ENCODE measurements at regions not wholly inside any gene's neighbourhood (a gene's known extent, or its start where the extent isn't known, plus 50 kb on each side); places are given as distances from the start of the nearest gene placed in this dataset.

DNA sequence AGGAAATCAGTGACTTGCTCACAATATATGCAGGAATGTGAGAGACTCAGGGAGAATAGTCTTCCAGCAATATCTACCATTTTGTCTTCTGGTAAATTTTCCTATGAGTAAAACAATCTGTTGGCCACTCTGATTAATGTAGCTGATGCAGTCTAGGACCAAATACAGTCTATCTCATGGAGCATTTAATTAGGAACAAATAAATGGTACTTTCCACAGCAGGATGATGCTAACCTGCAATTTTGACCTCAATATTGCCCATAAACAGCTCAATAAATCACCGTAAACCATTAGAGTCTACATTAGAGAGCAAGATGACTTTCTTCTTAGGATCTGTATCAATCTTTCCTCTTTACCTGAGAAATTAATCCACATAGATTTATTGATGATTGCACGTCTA, 567.7 kb upstream of the B3GALT2 start:
- TF ChIP-seq, protein P1, sequence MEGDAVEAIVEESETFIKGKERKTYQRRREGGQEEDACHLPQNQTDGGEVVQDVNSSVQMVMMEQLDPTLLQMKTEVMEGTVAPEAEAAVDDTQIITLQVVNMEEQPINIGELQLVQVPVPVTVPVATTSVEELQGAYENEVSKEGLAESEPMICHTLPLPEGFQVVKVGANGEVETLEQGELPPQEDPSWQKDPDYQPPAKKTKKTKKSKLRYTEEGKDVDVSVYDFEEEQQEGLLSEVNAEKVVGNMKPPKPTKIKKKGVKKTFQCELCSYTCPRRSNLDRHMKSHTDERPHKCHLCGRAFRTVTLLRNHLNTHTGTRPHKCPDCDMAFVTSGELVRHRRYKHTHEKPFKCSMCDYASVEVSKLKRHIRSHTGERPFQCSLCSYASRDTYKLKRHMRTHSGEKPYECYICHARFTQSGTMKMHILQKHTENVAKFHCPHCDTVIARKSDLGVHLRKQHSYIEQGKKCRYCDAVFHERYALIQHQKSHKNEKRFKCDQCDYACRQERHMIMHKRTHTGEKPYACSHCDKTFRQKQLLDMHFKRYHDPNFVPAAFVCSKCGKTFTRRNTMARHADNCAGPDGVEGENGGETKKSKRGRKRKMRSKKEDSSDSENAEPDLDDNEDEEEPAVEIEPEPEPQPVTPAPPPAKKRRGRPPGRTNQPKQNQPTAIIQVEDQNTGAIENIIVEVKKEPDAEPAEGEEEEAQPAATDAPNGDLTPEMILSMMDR (IDR thresholded peaks at IDR 0.05; ENCODE audit: control extremely low read depth, extremely low read depth): no peak
- Histone ChIP-seq H3K27me3 (ENCODE audit: control insufficient read depth in 3 of 3, insufficient read depth in 3 of 3, low read length in 2 of 3) (no peaks in the 10 kb centered on the region), H3K36me3 (ENCODE audit: control insufficient read depth in 4 of 4, insufficient read depth in 4 of 4, low read length in 4 of 4) (no peaks in the 10 kb centered on the region), H3K9me3 (ENCODE audit: control insufficient read depth in 4 of 4, insufficient read depth in 3 of 4, low read length in 3 of 4) (no peaks in the 10 kb centered on the region), H3K27ac (ENCODE audit: low read depth in 1 of 2, low read length in 1 of 2) (no peak overlapping the region), H3K9ac (ENCODE audit: insufficient read depth in 1 of 2, low read length in 2 of 2) (no peak overlapping the region), H3K4me3 (no peak overlapping the region), H3K4me1 (ENCODE audit: control insufficient read depth in 5 of 5, insufficient read depth in 5 of 5, low read length in 5 of 5) (no peaks in the 10 kb centered on the region)
- WGBS, 2 donors: 98% methylated on average over 2 of the region's 2 CpGs
- no peak for DNase-seq
- ATAC-seq (ENCODE audit: insufficient read depth, low FRiP score): no peak

DNA sequence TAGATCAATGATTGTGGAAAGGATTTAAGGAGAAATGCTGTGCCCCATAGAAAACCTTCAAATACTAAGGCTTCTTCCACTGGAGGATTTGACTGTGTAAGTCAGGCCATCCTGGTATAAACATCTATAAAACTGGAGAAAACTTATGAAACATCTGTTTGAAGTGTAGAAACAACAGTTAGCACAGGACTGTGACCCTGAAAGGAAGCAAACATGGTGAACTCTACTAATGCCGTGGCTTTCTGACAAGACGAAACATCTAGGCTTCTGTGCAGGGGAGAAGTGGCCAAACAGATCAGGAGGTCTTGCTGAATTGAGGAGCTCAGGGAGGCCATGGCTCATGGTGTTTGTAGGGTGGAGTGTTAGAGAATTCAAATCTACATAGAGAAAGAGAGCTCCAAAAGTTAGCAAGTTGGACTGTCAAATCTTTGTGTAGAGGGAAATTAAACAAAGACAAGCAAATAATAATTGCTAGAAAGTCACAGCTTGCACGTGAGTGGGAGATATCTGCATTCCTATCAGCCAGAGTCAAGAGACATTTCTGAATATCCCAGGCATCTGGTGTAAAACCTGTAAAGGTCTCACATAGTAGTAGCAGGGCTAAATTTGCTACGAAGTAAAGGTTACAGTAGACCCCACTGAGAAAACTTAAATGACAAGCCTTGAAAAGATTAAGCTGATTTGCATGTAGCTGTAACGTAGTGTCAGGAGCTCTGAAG, 566.8 kb upstream of the B3GALT2 start:
- ATAC-seq (ENCODE audit: insufficient read depth, low FRiP score): no peak
- H3K4me1 ChIP-seq (ENCODE audit: control insufficient read depth in 5 of 5, insufficient read depth in 5 of 5, low read length in 5 of 5): no peaks in the 10 kb centered on the region
- no peak overlapping the region for H3K9ac ChIP-seq (ENCODE audit: insufficient read depth in 1 of 2, low read length in 2 of 2)
- no peaks in the 10 kb centered on the region for H3K27me3 ChIP-seq (ENCODE audit: control insufficient read depth in 3 of 3, insufficient read depth in 3 of 3, low read length in 2 of 3)
- TF ChIP-seq, protein P1 (IDR thresholded peaks at IDR 0.05; ENCODE audit: control extremely low read depth, extremely low read depth): no peak
- 76 to 88% methylated on average over 5 of the region's 5 CpGs for WGBS, 2 donors
- no peak overlapping the region for H3K4me3 ChIP-seq
- no peaks in the 10 kb centered on the region for H3K9me3 ChIP-seq (ENCODE audit: control insufficient read depth in 4 of 4, insufficient read depth in 3 of 4, low read length in 3 of 4)
- no peaks in the 10 kb centered on the region for H3K36me3 ChIP-seq (ENCODE audit: control insufficient read depth in 4 of 4, insufficient read depth in 4 of 4, low read length in 4 of 4)
- no peak for DNase-seq
- no peak overlapping the region for H3K27ac ChIP-seq (ENCODE audit: low read depth in 1 of 2, low read length in 1 of 2)

DNA sequence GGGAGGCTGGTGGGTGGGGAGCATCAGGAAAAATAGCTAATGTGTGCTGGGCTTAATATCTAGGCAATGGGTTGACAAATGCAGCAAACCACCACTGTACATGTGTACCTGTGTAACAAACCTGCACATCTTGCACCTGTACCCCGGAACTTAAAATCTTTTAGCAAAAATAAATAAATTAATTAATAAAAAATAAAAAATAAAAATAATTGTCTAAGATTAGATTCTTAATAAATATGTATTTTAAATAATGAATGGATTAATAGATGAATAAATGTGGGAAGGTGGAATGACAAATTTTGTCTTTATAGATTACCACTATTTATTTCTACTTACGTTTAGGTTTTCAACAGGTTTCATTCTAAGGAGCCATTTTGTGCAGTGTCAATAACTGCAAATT, 563.5 kb upstream of the B3GALT2 start:
- Histone ChIP-seq H3K36me3 (ENCODE audit: control insufficient read depth in 4 of 4, insufficient read depth in 4 of 4, low read length in 4 of 4) (no peaks in the 10 kb centered on the region), H3K4me3 (no peak overlapping the region), H3K4me1 (ENCODE audit: control insufficient read depth in 5 of 5, insufficient read depth in 5 of 5, low read length in 5 of 5) (peaks cover 0 to 3% (median 0%) of the 10 kb centered on the region in 5 donors), H3K27me3 (ENCODE audit: control insufficient read depth in 3 of 3, insufficient read depth in 3 of 3, low read length in 2 of 3) (no peaks in the 10 kb centered on the region), H3K9me3 (ENCODE audit: control insufficient read depth in 4 of 4, insufficient read depth in 3 of 4, low read length in 3 of 4) (no peaks in the 10 kb centered on the region), H3K9ac (ENCODE audit: insufficient read depth in 1 of 2, low read length in 2 of 2) (no peak overlapping the region), H3K27ac (ENCODE audit: low read depth in 1 of 2, low read length in 1 of 2) (no peak overlapping the region)
- no peak for DNase-seq
- TF ChIP-seq, protein P1 (IDR thresholded peaks at IDR 0.05; ENCODE audit: control extremely low read depth, extremely low read depth): no peak
- no peak for ATAC-seq (ENCODE audit: insufficient read depth, low FRiP score)
- WGBS, 2 donors: 89 to 96% methylated on average over 2 of the region's 2 CpGs

DNA sequence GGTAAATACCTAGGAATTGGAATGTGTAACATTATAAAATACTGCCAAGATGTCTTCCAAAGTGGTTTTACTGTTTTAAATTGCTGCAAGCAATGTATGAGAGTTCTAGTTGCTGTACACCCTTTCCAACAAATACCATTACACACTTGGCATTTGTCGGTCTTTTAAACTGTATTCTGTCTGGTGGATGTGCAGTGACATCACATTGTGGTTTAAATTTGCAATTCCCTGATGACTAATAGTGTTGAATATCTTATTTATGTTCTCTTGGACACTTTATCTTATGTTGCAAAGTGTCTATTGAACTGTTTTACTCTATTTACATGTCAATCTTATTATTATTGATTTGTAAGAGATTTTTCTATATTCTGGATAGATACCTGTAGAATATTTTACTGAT, 561.2 kb upstream of the B3GALT2 start:
- Histone ChIP-seq H3K27me3 (ENCODE audit: control insufficient read depth in 3 of 3, insufficient read depth in 3 of 3, low read length in 2 of 3) (no peaks in the 10 kb centered on the region), H3K36me3 (ENCODE audit: control insufficient read depth in 4 of 4, insufficient read depth in 4 of 4, low read length in 4 of 4) (no peaks in the 10 kb centered on the region), H3K4me3 (no peak overlapping the region), H3K27ac (ENCODE audit: low read depth in 1 of 2, low read length in 1 of 2) (no peak overlapping the region), H3K9ac (ENCODE audit: insufficient read depth in 1 of 2, low read length in 2 of 2) (no peak overlapping the region), H3K9me3 (ENCODE audit: control insufficient read depth in 4 of 4, insufficient read depth in 3 of 4, low read length in 3 of 4) (no peaks in the 10 kb centered on the region), H3K4me1 (ENCODE audit: control insufficient read depth in 5 of 5, insufficient read depth in 5 of 5, low read length in 5 of 5) (peaks cover 0 to 3% (median 0%) of the 10 kb centered on the region in 5 donors)
- TF ChIP-seq, protein P1 (IDR thresholded peaks at IDR 0.05; ENCODE audit: control extremely low read depth, extremely low read depth): no peak
- 97 to 98% methylated on average over 1 of the region's 1 CpG for WGBS, 2 donors
- DNase-seq (no peak), ATAC-seq (ENCODE audit: insufficient read depth, low FRiP score) (no peak)

Data from lung (tissue), 11 donors.